Aorta (tissue), 5 donors: ENCODE measurements at regions not wholly inside any gene's neighbourhood (a gene's known extent, or its start where the extent isn't known, plus 50 kb on each side); places are given as distances from the start of the nearest gene placed in this dataset.

Experiments
- ATAC-seq: fragments of 200-7000 bp; cut with Tn5 transposase; one replicate; pipeline ENCODE4 v1.9.1; 2022; ENCODE audit warnings: moderate library complexity; ENCODE audit not compliant: low FRiP score
- DNase-seq, 2 donors: peaks; one replicate each; pipeline ENCODE4 v3.0.0-alpha.2; 2020
- H3K27ac ChIP-seq, 2 donors: one replicate each; pipeline ENCODE4 v1.5.1; 2013; ENCODE audit warnings: low read length in 2 of 2, mild to moderate bottlenecking in 2 of 2, moderate library complexity in 2 of 2, control low read depth in 1 of 2, inconsistent platforms in 1 of 2, low read depth in 1 of 2
- H3K27me3 ChIP-seq, 2 donors: one replicate each; pipeline ENCODE4 v1.6.1; 2013; ENCODE audit warnings: control low read depth in 1 of 2, low read length in 1 of 2, mild to moderate bottlenecking in 1 of 2, moderate library complexity in 1 of 2; ENCODE audit not compliant: insufficient read depth in 2 of 2, control insufficient read depth in 1 of 2
- H3K36me3 ChIP-seq, 2 donors: one replicate each; pipeline ENCODE4 v1.6.1; 2013; ENCODE audit warnings: control low read depth in 1 of 2, low read length in 1 of 2, mild to moderate bottlenecking in 1 of 2; ENCODE audit not compliant: insufficient read depth in 2 of 2, control insufficient read depth in 1 of 2
- H3K4me1 ChIP-seq, 2 donors: one replicate each; pipeline ENCODE4 v1.6.1; 2013; ENCODE audit warnings: low read length in 2 of 2, control low read depth in 1 of 2, mild to moderate bottlenecking in 1 of 2, moderate library complexity in 1 of 2; ENCODE audit not compliant: insufficient read depth in 2 of 2, control insufficient read depth in 1 of 2
- H3K4me3 ChIP-seq, 2 donors: one replicate each; pipeline ENCODE4 v1.5.1; 2013; ENCODE audit warnings: low read length in 2 of 2, control low read depth in 1 of 2, mild to moderate bottlenecking in 1 of 2
- H3K9me3 ChIP-seq: one replicate; pipeline ENCODE4 v1.6.1; 2013; ENCODE audit warnings: mild to moderate bottlenecking, low read length; ENCODE audit not compliant: control insufficient read depth
- WGBS, 2 donors: extraction: QIAGEN DNeasy Blood & Tissue Kit; methylation state at CpG; one replicate each; pipeline ENCODE4 v1.1.7; 2013; 5-methylcytosine and 5-hydroxymethylcytosine counted together
- intact Hi-C, 2 donors: fragments of 100-400 bp; cut with DNase I; formaldehyde crosslinking; loops; one replicate each; pipeline versions ENCODE4 v1.14.2 to v1.15.0; 2022
- donor health status: healthy with polysubstance abuse.
- donor health status: Bipolar disorder and iron deficiency.
- donor health status: DM: no; HTN: no; CAD: no.
- donor health status: DM: no; HTN: no; CAD: no.
- donor health status: DM: yes; HTN: yes; CAD: no.

GRCh38 chr3:66722675-66723074 lies 221.9 kb upstream of the LRIG1 start:
- H3K4me1 ChIP-seq, result peaks cover 0 to 4% of the 10 kb centered on the region in 2 donors
- H3K27me3 ChIP-seq, result no peaks in the 10 kb centered on the region
- 9 to 12% methylated on average over 2 of the region's 2 CpGs for WGBS, 2 donors
- ATAC-seq (peak; percentile 81), DNase-seq (peak; percentile 78 to 82)
- intact Hi-C loops, result loop anchor here in 1 of 2 donors (5.0 kb wide), 1 partner anchor 55 kb away; no protein-coding TSS in a partner anchor
- peak overlapping the region in 1 of 2 donors; percentile 46 for H3K27ac ChIP-seq
- H3K9me3 ChIP-seq, result no peaks in the 10 kb centered on the region
- H3K36me3 ChIP-seq, result no peaks in the 10 kb centered on the region
- H3K4me3 ChIP-seq, result no peak overlapping the region

- no peak overlapping the region for H3K27ac ChIP-seq
- peaks cover 0 to 4% of the 10 kb centered on the region in 2 donors for H3K4me1 ChIP-seq
- ATAC-seq, result no peak
- no peaks in the 10 kb centered on the region for H3K9me3 ChIP-seq
- intact Hi-C loops, result loop anchor here in 1 of 2 donors (5.0 kb wide), 1 partner anchor 56 kb away; no protein-coding TSS in a partner anchor
- H3K4me3 ChIP-seq, result no peak overlapping the region
- no peak for DNase-seq
- H3K36me3 ChIP-seq, result no peaks in the 10 kb centered on the region
- no peaks in the 10 kb centered on the region for H3K27me3 ChIP-seq
Observed at GRCh38 chr3:66723231-66723630, 222.4 kb upstream of the LRIG1 start.

GRCh38 chr3:66729687-66730393 lies 229.0 kb upstream of the LRIG1 start:
- intact Hi-C loops, result no loop called here
- ATAC-seq (no peak), DNase-seq (no peak)
- Histone ChIP-seq H3K4me3 (no peak overlapping the region), H3K36me3 (no peaks in the 10 kb centered on the region), H3K4me1 (no peaks in the 10 kb centered on the region), H3K27ac (no peak overlapping the region), H3K9me3 (no peaks in the 10 kb centered on the region), H3K27me3 (no peaks in the 10 kb centered on the region)
- 67 to 77% methylated on average over 2 of the region's 2 CpGs for WGBS, 2 donors

- H3K4me3 ChIP-seq, result no peak overlapping the region
- DNase-seq, result no peak
- H3K36me3 ChIP-seq, result no peaks in the 10 kb centered on the region
- intact Hi-C loops, result no loop called here
- no peak overlapping the region for H3K27ac ChIP-seq
- ATAC-seq, result no peak
- no peaks in the 10 kb centered on the region for H3K4me1 ChIP-seq
- no peaks in the 10 kb centered on the region for H3K27me3 ChIP-seq
- 40 to 47% methylated on average over 7 of the region's 7 CpGs for WGBS, 2 donors
- H3K9me3 ChIP-seq, result no peaks in the 10 kb centered on the region
Observed at GRCh38 chr3:66738625-66739365, 238.0 kb upstream of the LRIG1 start.

GRCh38 chr3:66740260-66740659 lies 239.4 kb upstream of the LRIG1 start:
- Histone ChIP-seq H3K9me3 (no peaks in the 10 kb centered on the region), H3K27ac (no peak overlapping the region), H3K4me1 (no peaks in the 10 kb centered on the region), H3K27me3 (no peaks in the 10 kb centered on the region), H3K36me3 (no peaks in the 10 kb centered on the region), H3K4me3 (no peak overlapping the region)
- ATAC-seq (no peak), DNase-seq (no peak)
- intact Hi-C loops, result no loop called here
- 92 to 95% methylated on average over 4 of the region's 4 CpGs for WGBS, 2 donors

GRCh38 chr3:66744521-66744920 lies 243.7 kb upstream of the LRIG1 start:
- intact Hi-C loops, result no loop called here
- Histone ChIP-seq H3K36me3 (no peaks in the 10 kb centered on the region), H3K4me3 (no peak overlapping the region), H3K27ac (no peak overlapping the region), H3K27me3 (no peaks in the 10 kb centered on the region), H3K4me1 (no peaks in the 10 kb centered on the region), H3K9me3 (no peaks in the 10 kb centered on the region)
- 95 to 97% methylated on average over 1 of the region's 1 CpG for WGBS, 2 donors
- ATAC-seq, result no peak
- DNase-seq, result no peak

- Histone ChIP-seq H3K27me3 (no peaks in the 10 kb centered on the region), H3K4me3 (no peak overlapping the region), H3K9me3 (no peaks in the 10 kb centered on the region), H3K27ac (no peak overlapping the region), H3K4me1 (no peaks in the 10 kb centered on the region), H3K36me3 (no peaks in the 10 kb centered on the region)
- intact Hi-C loops, result no loop called here
- DNase-seq (no peak), ATAC-seq (no peak)
- WGBS, 2 donors, result 94 to 98% methylated on average over 2 of the region's 2 CpGs
Observed at GRCh38 chr3:66744986-66745385, 244.2 kb upstream of the LRIG1 start.

- H3K27me3 ChIP-seq, result no peaks in the 10 kb centered on the region
- H3K36me3 ChIP-seq, result no peaks in the 10 kb centered on the region
- no peaks in the 10 kb centered on the region for H3K4me1 ChIP-seq
- intact Hi-C loops, result no loop called here
- 71 to 72% methylated on average over 6 of the region's 6 CpGs for WGBS, 2 donors
- no peak overlapping the region for H3K4me3 ChIP-seq
- DNase-seq, result no peak
- no peaks in the 10 kb centered on the region for H3K9me3 ChIP-seq
- ATAC-seq, result no peak
- H3K27ac ChIP-seq, result no peak overlapping the region
Observed at GRCh38 chr3:66747261-66747660, 246.4 kb upstream of the LRIG1 start.

- ATAC-seq (no peak), DNase-seq (no peak)
- no peaks in the 10 kb centered on the region for H3K4me1 ChIP-seq
- WGBS, 2 donors, result 52 to 55% methylated on average over 4 of the region's 4 CpGs
- intact Hi-C loops, result no loop called here
- H3K36me3 ChIP-seq, result no peaks in the 10 kb centered on the region
- no peak overlapping the region for H3K4me3 ChIP-seq
- H3K27ac ChIP-seq, result no peak overlapping the region
- H3K27me3 ChIP-seq, result no peaks in the 10 kb centered on the region
- no peaks in the 10 kb centered on the region for H3K9me3 ChIP-seq
Observed at GRCh38 chr3:66747696-66748095, 246.9 kb upstream of the LRIG1 start.
